SU-DHL-6 (cell line): ENCODE measurements at regions not wholly inside any gene's neighbourhood (a gene's known extent, or its start where the extent isn't known, plus 50 kb on each side); places are given as distances from the start of the nearest gene placed in this dataset.

Experiments
- H2AFZ ChIP-seq: fragments of 200-600 bp; sonication (generic); 2 replicates; pipeline ENCODE4 v1.6.1; 2014; ENCODE audit warnings: low read depth, mild to moderate bottlenecking, moderate library complexity, mixed read lengths, antibody characterized with exemption, low read length; ENCODE audit not compliant: severe bottlenecking
- H3F3A ChIP-seq: fragments of 200-600 bp; shearing (Covaris generic); 2 replicates; pipeline ENCODE4 v1.6.0; 2016; ENCODE audit warnings: antibody characterized with exemption, mild to moderate bottlenecking; ENCODE audit not compliant: insufficient read depth
- H3K27ac ChIP-seq: fragments of 200-600 bp; sonication (generic); 2 replicates; pipeline ENCODE4 v1.5.1; 2016; ENCODE audit warnings: low read depth, mild to moderate bottlenecking, low read length, moderate library complexity, mixed read lengths
- H3K27me3 ChIP-seq: fragments of 200-600 bp; sonication (generic), shearing (Covaris generic); 2 replicates; pipeline ENCODE4 v1.6.0; 2014; ENCODE audit warnings: mild to moderate bottlenecking, low read length
- H3K36me3 ChIP-seq: fragments of 200-600 bp; sonication (generic); 2 replicates; pipeline ENCODE4 v1.6.1; 2014; ENCODE audit warnings: mild to moderate bottlenecking, low read length, mixed read lengths
- H3K4me2 ChIP-seq: fragments of 300-600, 200-600 bp; shearing (Covaris generic), sonication (generic); 2 replicates; pipeline ENCODE4 v1.6.0; 2014; ENCODE audit warnings: low read length, low read depth, mild to moderate bottlenecking; ENCODE audit not compliant: poor library complexity, severe bottlenecking
- H3K4me3 ChIP-seq: fragments of 200-600 bp; sonication (generic); 2 replicates; pipeline ENCODE4 v1.5.1; 2014; ENCODE audit warnings: antibody characterized with exemption, low read length, mild to moderate bottlenecking, mixed read lengths; ENCODE audit not compliant: insufficient read depth, poor library complexity, severe bottlenecking
- H3K79me2 ChIP-seq: fragments of 200-600 bp; sonication (generic); 2 replicates; pipeline ENCODE4 v1.6.1; 2014; ENCODE audit warnings: mild to moderate bottlenecking, low read length, moderate library complexity; ENCODE audit not compliant: insufficient read depth
- H3K9ac ChIP-seq: fragments of 200-600 bp; sonication (generic); 2 replicates; pipeline ENCODE4 v1.7.0; 2014; ENCODE audit warnings: mild to moderate bottlenecking, low read length
- H3K9me2 ChIP-seq: fragments of 200-600 bp; sonication (generic); replicated peaks from 2 replicates; pipeline ENCODE4 v1.6.1; 2014; ENCODE audit warnings: low read length; ENCODE audit not compliant: insufficient read depth
- H3K9me3 ChIP-seq: fragments of 200-600 bp; sonication (generic); 2 replicates; pipeline ENCODE4 v1.6.1; 2014; ENCODE audit warnings: low read length, mixed read lengths; ENCODE audit not compliant: insufficient read depth
- H4K20me1 ChIP-seq: fragments of 200-600 bp; sonication (generic); 2 replicates; pipeline ENCODE4 v1.6.1; 2014; ENCODE audit warnings: low read depth, mild to moderate bottlenecking, antibody characterized with exemption, low read length, moderate library complexity, mixed read lengths
- CTCF ChIP-seq: fragments of 200-600 bp; sonication (generic); IDR thresholded peaks from one replicate; pipeline ENCODE4 v1.5.1; 2017; ENCODE audit warnings: antibody characterized with exemption, mild to moderate bottlenecking, low read length, moderate library complexity; ENCODE audit not compliant: insufficient read depth, poor library complexity, severe bottlenecking
- EZH2phosphoT487 ChIP-seq: fragments of 200-600 bp; sonication (generic), shearing (Covaris generic); conservative IDR thresholded peaks from 2 replicates; pipeline ENCODE4 v1.6.1; 2018; ENCODE audit warnings: mild to moderate bottlenecking, antibody characterized with exemption, low read length, moderate library complexity, mixed read lengths

- H2AFZ ChIP-seq, result no peak overlapping the region
- H3K9ac ChIP-seq, result no peak overlapping the region
- no peak overlapping the region for H3K27ac ChIP-seq
- H3K79me2 ChIP-seq, result no peaks in the 10 kb centered on the region
- H3K4me3 ChIP-seq, result no peak overlapping the region
- H3K4me2 ChIP-seq, result no peak overlapping the region
- H4K20me1 ChIP-seq, result no peaks in the 10 kb centered on the region
- TF ChIP-seq EZH2phosphoT487, result no peak
- TF ChIP-seq CTCF, result no peak
- H3F3A ChIP-seq, result no peaks in the 10 kb centered on the region
- no peaks in the 10 kb centered on the region for H3K36me3 ChIP-seq
- H3K9me2 ChIP-seq, result no peaks in the 10 kb centered on the region
- no peaks in the 10 kb centered on the region for H3K27me3 ChIP-seq
- H3K9me3 ChIP-seq, result no peaks in the 10 kb centered on the region; the same call in 1 of the 2 replicates
Measured at GRCh38 chr14:104382361-104383087, 197.0 kb upstream of the C14orf180 start.

- H3K9me3 ChIP-seq, result no peaks in the 10 kb centered on the region; the same call in 1 of the 2 replicates
- TF ChIP-seq EZH2phosphoT487, result no peak
- TF ChIP-seq CTCF, result no peak
- H2AFZ ChIP-seq, result no peak overlapping the region
- H3K36me3 ChIP-seq, result no peaks in the 10 kb centered on the region
- H3K4me3 ChIP-seq, result no peak overlapping the region
- H3K27ac ChIP-seq, result no peak overlapping the region
- H4K20me1 ChIP-seq, result no peaks in the 10 kb centered on the region
- no peak overlapping the region for H3K4me2 ChIP-seq
- H3K9ac ChIP-seq, result no peak overlapping the region
- H3F3A ChIP-seq, result no peaks in the 10 kb centered on the region
- H3K27me3 ChIP-seq, result no peaks in the 10 kb centered on the region
- H3K79me2 ChIP-seq, result no peaks in the 10 kb centered on the region
- no peaks in the 10 kb centered on the region for H3K9me2 ChIP-seq
Measured at GRCh38 chr14:104383088-104383995, 196.2 kb upstream of the C14orf180 start.

- no peaks in the 10 kb centered on the region; the same call in 1 of the 2 replicates for H3K9me3 ChIP-seq
- H3F3A ChIP-seq, result no peaks in the 10 kb centered on the region
- H2AFZ ChIP-seq, result no peak overlapping the region
- no peaks in the 10 kb centered on the region for H3K9me2 ChIP-seq
- H3K36me3 ChIP-seq, result no peaks in the 10 kb centered on the region
- H3K9ac ChIP-seq, result no peak overlapping the region
- H3K4me3 ChIP-seq, result no peak overlapping the region
- H4K20me1 ChIP-seq, result no peaks in the 10 kb centered on the region
- H3K4me2 ChIP-seq, result no peak overlapping the region
- no peak overlapping the region for H3K27ac ChIP-seq
- TF ChIP-seq EZH2phosphoT487, result no peak
- no peak for TF ChIP-seq CTCF
- H3K79me2 ChIP-seq, result no peaks in the 10 kb centered on the region
- H3K27me3 ChIP-seq, result no peaks in the 10 kb centered on the region
Measured at GRCh38 chr14:104383996-104384775, 195.4 kb upstream of the C14orf180 start.
